ENCODE measurements at regions not wholly inside any gene's neighbourhood (a gene's known extent, or its start where the extent isn't known, plus 50 kb on each side); places are given as distances from the start of the nearest gene placed in this dataset.

DNA sequence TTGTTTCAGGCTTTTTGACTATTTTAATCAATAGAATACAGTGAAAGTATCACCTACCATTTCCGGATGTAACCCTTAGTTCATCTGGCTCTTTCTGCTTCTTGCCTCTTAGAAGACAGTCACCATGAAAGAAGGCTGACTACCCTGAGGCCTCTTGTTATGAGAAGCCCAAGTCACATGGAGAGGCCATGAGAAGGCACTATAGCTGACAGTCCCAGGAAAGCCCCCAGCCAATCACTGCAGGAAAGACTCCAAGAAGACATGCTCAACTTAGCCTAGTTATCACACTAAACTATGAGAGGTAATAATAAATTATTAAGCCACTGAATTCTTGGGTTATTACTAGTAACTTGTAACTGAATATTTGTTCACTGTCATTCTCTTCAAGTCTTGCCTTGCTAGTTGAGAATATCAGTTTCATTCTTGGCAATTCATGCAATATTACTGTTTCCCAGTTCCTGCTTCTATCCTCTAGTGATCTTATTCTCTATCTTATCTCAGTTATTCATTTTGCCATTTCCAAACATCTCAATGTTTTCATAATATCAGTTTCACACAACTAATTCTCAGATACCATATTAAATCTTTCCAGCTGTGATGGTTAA, 57.1 kb upstream of the GUCY1A1 start:
- Histone ChIP-seq H3K9me3 (ENCODE audit: control insufficient read depth in 2 of 3, low read length in 3 of 3) (no peaks in the 10 kb centered on the region), H3K36me3 (ENCODE audit: control insufficient read depth in 2 of 3, insufficient read depth in 3 of 3, low read length in 3 of 3) (no peaks in the 10 kb centered on the region), H3K27me3 (ENCODE audit: control insufficient read depth in 2 of 2, insufficient read depth in 2 of 2, low read length in 2 of 2) (no peaks in the 10 kb centered on the region), H3K4me3 (ENCODE audit: low read length) (no peak overlapping the region), H3K27ac (ENCODE audit: low read depth, low read length) (no peak overlapping the region), H3K4me1 (ENCODE audit: control insufficient read depth in 2 of 2, insufficient read depth in 2 of 2, low read length in 2 of 2) (no peaks in the 10 kb centered on the region)
- POLR2A ChIA-PET: no interaction called here
- H3K9me3 Mint-ChIP-seq: peaks cover 0 to 5% (median 0%) of the 10 kb centered on the region in 11 donors
- H3K36me3 Mint-ChIP-seq: no peaks in the 10 kb centered on the region
- ATAC-seq (no peak), DNase-seq (no peak)
- intact Hi-C loops (cut with micrococcal nuclease): no loop called here
- peaks cover 4 to 13% (median 8%) of the 10 kb centered on the region in 5 donors for H3K27me3 Mint-ChIP-seq
- CTCF ChIA-PET: no interaction called here
- no peaks in the 10 kb centered on the region for H3K4me1 Mint-ChIP-seq
- H3K27ac Mint-ChIP-seq: no peak overlapping the region
- H3K4me3 Mint-ChIP-seq: no peak overlapping the region

GRCh38 chr4:155608225-155608885, 58.3 kb upstream of the GUCY1A1 start:
- no peak for DNase-seq
- H3K4me1 ChIP-seq (ENCODE audit: control insufficient read depth in 2 of 2, insufficient read depth in 2 of 2, low read length in 2 of 2): no peaks in the 10 kb centered on the region
- Mint-ChIP-seq H3K36me3 (no peaks in the 10 kb centered on the region), H3K4me1 (peaks cover 0 to 1% (median 0%) of the 10 kb centered on the region in 7 donors), H3K4me3 (no peak overlapping the region), H3K9me3 (peaks cover 0 to 5% (median 0%) of the 10 kb centered on the region in 11 donors), H3K27ac (no peak overlapping the region), H3K27me3 (peaks cover 4 to 13% (median 6%) of the 10 kb centered on the region in 5 donors)
- ChIA-PET POLR2A (no interaction called here), CTCF (no interaction called here)
- no peaks in the 10 kb centered on the region for H3K9me3 ChIP-seq (ENCODE audit: control insufficient read depth in 2 of 3, low read length in 3 of 3)
- no peak for ATAC-seq
- H3K27ac ChIP-seq (ENCODE audit: low read depth, low read length): no peak overlapping the region
- no peaks in the 10 kb centered on the region for H3K36me3 ChIP-seq (ENCODE audit: control insufficient read depth in 2 of 3, insufficient read depth in 3 of 3, low read length in 3 of 3)
- H3K4me3 ChIP-seq (ENCODE audit: low read length): no peak overlapping the region
- H3K27me3 ChIP-seq (ENCODE audit: control insufficient read depth in 2 of 2, insufficient read depth in 2 of 2, low read length in 2 of 2): no peaks in the 10 kb centered on the region
- intact Hi-C loops (cut with micrococcal nuclease): no loop called here

GRCh38 chr4:155607481-155607880, 59.2 kb upstream of the GUCY1A1 start:
- Histone ChIP-seq H3K4me3 (ENCODE audit: low read length) (no peak overlapping the region), H3K27me3 (ENCODE audit: control insufficient read depth in 2 of 2, insufficient read depth in 2 of 2, low read length in 2 of 2) (no peaks in the 10 kb centered on the region), H3K4me1 (ENCODE audit: control insufficient read depth in 2 of 2, insufficient read depth in 2 of 2, low read length in 2 of 2) (no peaks in the 10 kb centered on the region), H3K9me3 (ENCODE audit: control insufficient read depth in 2 of 3, low read length in 3 of 3) (no peaks in the 10 kb centered on the region), H3K27ac (ENCODE audit: low read depth, low read length) (no peak overlapping the region), H3K36me3 (ENCODE audit: control insufficient read depth in 2 of 3, insufficient read depth in 3 of 3, low read length in 3 of 3) (no peaks in the 10 kb centered on the region)
- Mint-ChIP-seq H3K27ac (no peak overlapping the region), H3K4me1 (peaks cover 0 to 2% (median 0%) of the 10 kb centered on the region in 7 donors), H3K27me3 (peaks cover 3 to 11% (median 5%) of the 10 kb centered on the region in 5 donors), H3K36me3 (no peaks in the 10 kb centered on the region), H3K9me3 (peaks cover 0 to 5% (median 0%) of the 10 kb centered on the region in 11 donors), H3K4me3 (no peak overlapping the region)
- ChIA-PET CTCF (no interaction called here), POLR2A (no interaction called here)
- intact Hi-C loops (cut with micrococcal nuclease): no loop called here
- ATAC-seq (no peak), DNase-seq (no peak)

GRCh38 chr4:155604718-155605626, 61.7 kb upstream of the GUCY1A1 start:
- no peak for ATAC-seq
- H3K9me3 ChIP-seq (ENCODE audit: control insufficient read depth in 2 of 3, low read length in 3 of 3): no peaks in the 10 kb centered on the region
- H3K9me3 Mint-ChIP-seq: peaks cover 0 to 3% (median 0%) of the 10 kb centered on the region in 11 donors
- no peak overlapping the region for H3K27ac Mint-ChIP-seq
- no peaks in the 10 kb centered on the region for H3K27me3 ChIP-seq (ENCODE audit: control insufficient read depth in 2 of 2, insufficient read depth in 2 of 2, low read length in 2 of 2)
- peaks cover 0 to 2% (median 0%) of the 10 kb centered on the region in 7 donors for H3K4me1 Mint-ChIP-seq
- no peak overlapping the region for H3K4me3 Mint-ChIP-seq
- H3K36me3 ChIP-seq (ENCODE audit: control insufficient read depth in 2 of 3, insufficient read depth in 3 of 3, low read length in 3 of 3): no peaks in the 10 kb centered on the region
- no peak overlapping the region for H3K4me3 ChIP-seq (ENCODE audit: low read length)
- POLR2A ChIA-PET: no interaction called here
- H3K4me1 ChIP-seq (ENCODE audit: control insufficient read depth in 2 of 2, insufficient read depth in 2 of 2, low read length in 2 of 2): no peaks in the 10 kb centered on the region
- no peak for DNase-seq
- CTCF ChIA-PET: no interaction called here
- no peak overlapping the region for H3K27ac ChIP-seq (ENCODE audit: low read depth, low read length)
- H3K27me3 Mint-ChIP-seq: peaks cover 0 to 5% (median 0%) of the 10 kb centered on the region in 5 donors
- intact Hi-C loops (cut with micrococcal nuclease): no loop called here
- no peaks in the 10 kb centered on the region for H3K36me3 Mint-ChIP-seq

DNA sequence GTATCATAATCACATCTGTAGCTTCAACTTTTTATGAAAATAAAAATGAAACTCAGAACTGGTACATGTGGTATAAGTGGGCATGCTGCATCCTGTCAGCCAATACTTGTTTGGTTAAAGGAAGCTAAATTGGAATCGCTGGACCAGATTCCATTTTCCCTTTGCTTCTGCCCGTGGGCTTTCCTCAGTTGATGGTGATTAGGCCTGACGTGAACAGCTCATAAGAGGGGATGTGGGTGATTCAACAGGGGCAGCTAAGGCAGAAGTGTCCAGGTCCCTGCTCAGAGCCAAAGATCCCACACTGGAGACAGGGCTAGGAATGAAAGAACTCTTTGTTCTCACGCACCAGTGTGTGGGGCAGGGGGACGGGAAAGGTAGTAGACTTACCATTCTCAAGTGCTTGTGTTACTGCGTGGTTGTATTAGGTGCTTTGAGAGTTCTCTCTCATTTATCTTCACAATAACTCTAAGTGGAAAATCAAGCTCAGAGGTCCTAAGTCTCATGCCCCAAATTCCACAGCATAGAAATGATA, 63.2 kb upstream of the GUCY1A1 start:
- Mint-ChIP-seq H3K4me3 (no peak overlapping the region), H3K4me1 (peaks cover 0 to 2% (median 0%) of the 10 kb centered on the region in 7 donors), H3K27me3 (peaks cover 0 to 5% (median 0%) of the 10 kb centered on the region in 5 donors), H3K9me3 (no peaks in the 10 kb centered on the region), H3K27ac (no peak overlapping the region), H3K36me3 (no peaks in the 10 kb centered on the region)
- Histone ChIP-seq H3K27ac (ENCODE audit: low read depth, low read length) (no peak overlapping the region), H3K4me3 (ENCODE audit: low read length) (no peak overlapping the region), H3K4me1 (ENCODE audit: control insufficient read depth in 2 of 2, insufficient read depth in 2 of 2, low read length in 2 of 2) (no peaks in the 10 kb centered on the region), H3K9me3 (ENCODE audit: control insufficient read depth in 2 of 3, low read length in 3 of 3) (no peaks in the 10 kb centered on the region), H3K36me3 (ENCODE audit: control insufficient read depth in 2 of 3, insufficient read depth in 3 of 3, low read length in 3 of 3) (no peaks in the 10 kb centered on the region), H3K27me3 (ENCODE audit: control insufficient read depth in 2 of 2, insufficient read depth in 2 of 2, low read length in 2 of 2) (no peaks in the 10 kb centered on the region)
- no peak for ATAC-seq
- intact Hi-C loops (cut with micrococcal nuclease): no loop called here
- CTCF ChIA-PET: no interaction called here
- no peak for DNase-seq
- POLR2A ChIA-PET: no interaction called here

GRCh38 chr4:155602351-155603140, 64.1 kb upstream of the GUCY1A1 start:
- POLR2A ChIA-PET: no interaction called here
- Histone ChIP-seq H3K9me3 (ENCODE audit: control insufficient read depth in 2 of 3, low read length in 3 of 3) (no peaks in the 10 kb centered on the region), H3K27ac (ENCODE audit: low read depth, low read length) (no peak overlapping the region), H3K36me3 (ENCODE audit: control insufficient read depth in 2 of 3, insufficient read depth in 3 of 3, low read length in 3 of 3) (no peaks in the 10 kb centered on the region), H3K4me3 (ENCODE audit: low read length) (no peak overlapping the region), H3K4me1 (ENCODE audit: control insufficient read depth in 2 of 2, insufficient read depth in 2 of 2, low read length in 2 of 2) (no peaks in the 10 kb centered on the region), H3K27me3 (ENCODE audit: control insufficient read depth in 2 of 2, insufficient read depth in 2 of 2, low read length in 2 of 2) (no peaks in the 10 kb centered on the region)
- Mint-ChIP-seq H3K4me3 (no peak overlapping the region), H3K9me3 (no peaks in the 10 kb centered on the region), H3K27me3 (peaks cover 0 to 4% (median under 1%) of the 10 kb centered on the region in 5 donors), H3K36me3 (no peaks in the 10 kb centered on the region), H3K4me1 (peaks cover 0 to 2% (median 0%) of the 10 kb centered on the region in 7 donors), H3K27ac (peak overlapping the region in 1 of 9 donors; percentile 6)
- CTCF ChIA-PET: no interaction called here
- no peak for DNase-seq
- intact Hi-C loops (cut with micrococcal nuclease): no loop called here
- ATAC-seq: no peak

Data from naive thymus-derived CD4-positive, alpha-beta T cell (primary cell).